Nephron progenitor cell (in vitro differentiated cells): ENCODE measurements at regions not wholly inside any gene's neighbourhood (a gene's known extent, or its start where the extent isn't known, plus 50 kb on each side); places are given as distances from the start of the nearest gene placed in this dataset.
"Not testable (repeated sequence)": the region's sequence is repeated elsewhere in the genome, so short reads cannot be mapped to it uniquely, and the experiment has no call there.

ENCODE experiments used
- DNase-seq: peaks from one replicate; pipeline ENCODE4 v3.0.0; 2021
- H3K27ac Mint-ChIP-seq: 2 replicates; pipeline ENCODE4 v1.8.0; 2021; ENCODE audit warnings: mild to moderate bottlenecking, moderate library complexity, mixed read lengths
- H3K27me3 Mint-ChIP-seq: 2 replicates; pipeline ENCODE4 v1.8.0; 2021; ENCODE audit warnings: mild to moderate bottlenecking, low read depth, mixed read lengths; ENCODE audit not compliant: poor library complexity
- H3K36me3 Mint-ChIP-seq: 2 replicates; pipeline ENCODE4 v1.8.0; 2021; ENCODE audit warnings: low read depth, mixed read lengths
- H3K4me1 Mint-ChIP-seq: 2 replicates; pipeline ENCODE4 v1.8.0; 2021; ENCODE audit warnings: mixed read lengths
- H3K4me3 Mint-ChIP-seq: 2 replicates; pipeline ENCODE4 v1.8.0; 2021; ENCODE audit warnings: mild to moderate bottlenecking, moderate library complexity, mixed read lengths
- H3K9me3 Mint-ChIP-seq: 2 replicates; pipeline ENCODE4 v1.8.0; 2021; ENCODE audit warnings: mild to moderate bottlenecking, moderate library complexity, mixed read lengths
- CTCF ChIP-seq: fragments of 200-600 bp; sonication (generic); IDR thresholded peaks from 2 replicates; pipeline ENCODE4 v1.5.0; 2021; ENCODE audit warnings: antibody characterized with exemption

- not testable (repeated sequence) for H3K27me3 Mint-ChIP-seq
Observed at GRCh38 chr9:65421486-65421885, 136.5 kb upstream of the FOXD4L5 start.

GRCh38 chr9:65420771-65421170, 135.8 kb upstream of the FOXD4L5 start:
- no peak overlapping the region for H3K4me3 Mint-ChIP-seq
- TF ChIP-seq CTCF = no peak
- peaks cover 5% of the 10 kb centered on the region for H3K27me3 Mint-ChIP-seq
- no peak overlapping the region for H3K27ac Mint-ChIP-seq
- peaks cover 84% of the 10 kb centered on the region for H3K9me3 Mint-ChIP-seq
- peaks cover 13% of the 10 kb centered on the region for H3K36me3 Mint-ChIP-seq
- no peaks in the 10 kb centered on the region for H3K4me1 Mint-ChIP-seq
- no peak for DNase-seq

More at GRCh38 chr9:65421486-65421885, 136.5 kb upstream of the FOXD4L5 start:
- not testable (repeated sequence) for H3K4me3 Mint-ChIP-seq, H3K4me1 Mint-ChIP-seq, DNase-seq, H3K27ac Mint-ChIP-seq
- H3K9me3 Mint-ChIP-seq = peaks cover 85% of the 10 kb centered on the region
- peaks cover 14% of the 10 kb centered on the region for H3K36me3 Mint-ChIP-seq

- DNase-seq, H3K4me1 Mint-ChIP-seq, H3K27ac Mint-ChIP-seq, H3K4me3 Mint-ChIP-seq, H3K27me3 Mint-ChIP-seq: not testable (repeated sequence)
- H3K36me3 Mint-ChIP-seq = peaks cover 14% of the 10 kb centered on the region
- peaks cover 83% of the 10 kb centered on the region for H3K9me3 Mint-ChIP-seq
Observed at GRCh38 chr9:65418966-65419365, 134.0 kb upstream of the FOXD4L5 start.

- not testable (repeated sequence) for H3K4me3 Mint-ChIP-seq, DNase-seq, H3K27ac Mint-ChIP-seq, H3K4me1 Mint-ChIP-seq, H3K27me3 Mint-ChIP-seq
- Mint-ChIP-seq H3K36me3 (peaks cover 12% of the 10 kb centered on the region), H3K9me3 (peaks cover 84% of the 10 kb centered on the region)
Observed at GRCh38 chr9:65416948-65417347, 131.9 kb upstream of the FOXD4L5 start.

GRCh38 chr9:65414249-65414648, 129.2 kb upstream of the FOXD4L5 start:
- H3K9me3 Mint-ChIP-seq = peaks cover 91% of the 10 kb centered on the region
- not testable (repeated sequence) for H3K36me3 Mint-ChIP-seq, H3K27me3 Mint-ChIP-seq, DNase-seq, H3K4me1 Mint-ChIP-seq, H3K4me3 Mint-ChIP-seq, H3K27ac Mint-ChIP-seq

- not testable (repeated sequence) for H3K27ac Mint-ChIP-seq, H3K36me3 Mint-ChIP-seq, H3K4me1 Mint-ChIP-seq, H3K4me3 Mint-ChIP-seq, DNase-seq, H3K27me3 Mint-ChIP-seq
- peaks cover 91% of the 10 kb centered on the region for H3K9me3 Mint-ChIP-seq
Observed at GRCh38 chr9:65413371-65413770, 128.4 kb upstream of the FOXD4L5 start.

GRCh38 chr9:65411901-65412300, 126.9 kb upstream of the FOXD4L5 start:
- peaks cover 90% of the 10 kb centered on the region for H3K9me3 Mint-ChIP-seq
- peaks cover 12% of the 10 kb centered on the region for H3K36me3 Mint-ChIP-seq
- H3K4me3 Mint-ChIP-seq = no peak overlapping the region
- H3K4me1 Mint-ChIP-seq = no peaks in the 10 kb centered on the region
- peaks cover 3% of the 10 kb centered on the region for H3K27me3 Mint-ChIP-seq
- TF ChIP-seq CTCF = no peak
- H3K27ac Mint-ChIP-seq = no peak overlapping the region
- no peak for DNase-seq

GRCh38 chr9:65411336-65411735, 126.3 kb upstream of the FOXD4L5 start:
- Mint-ChIP-seq H3K4me3 (no peak overlapping the region), H3K36me3 (peaks cover 12% of the 10 kb centered on the region), H3K27ac (no peak overlapping the region), H3K9me3 (peaks cover 89% of the 10 kb centered on the region), H3K4me1 (no peaks in the 10 kb centered on the region), H3K27me3 (peaks cover 3% of the 10 kb centered on the region)
- TF ChIP-seq CTCF = no peak
- DNase-seq = no peak
